ENCODE measurements at regions not wholly inside any gene's neighbourhood (a gene's known extent, or its start where the extent isn't known, plus 50 kb on each side); places are given as distances from the start of the nearest gene placed in this dataset.

GRCh38 chr9:102206432-102206831, 468.0 kb upstream of the GRIN3A start:
- no peak overlapping the region for H3K27ac ChIP-seq (ENCODE audit: insufficient read depth, low read length)
- TF ChIP-seq EZH2 (IDR thresholded peaks at IDR 0.05; ENCODE audit: low read length, missing control alignments) = no peak
- H3K36me3 ChIP-seq (ENCODE audit: control insufficient read depth, insufficient read depth, low read length) = no peaks in the 10 kb centered on the region
- H3K27me3 ChIP-seq (ENCODE audit: control insufficient read depth, insufficient read depth, low read length) = no peaks in the 10 kb centered on the region
- H4K20me1 ChIP-seq (ENCODE audit: control insufficient read depth, extremely low read depth, insufficient read depth, low read length) = no peaks in the 10 kb centered on the region
- H3K9me3 ChIP-seq (ENCODE audit: control insufficient read depth, insufficient read depth, low read depth, low read length) = no peaks in the 10 kb centered on the region
- H2AFZ ChIP-seq (ENCODE audit: low read length) = no peak overlapping the region
- H3K4me1 ChIP-seq (ENCODE audit: control insufficient read depth, extremely low read depth, insufficient read depth, low read length) = no peaks in the 10 kb centered on the region
- no peak overlapping the region for H3K9ac ChIP-seq (ENCODE audit: insufficient read depth, low read length)
- H3K4me3 ChIP-seq (replicated peaks in 1 of 4; ENCODE audit: control extremely low read depth in 1 of 4, insufficient read depth in 1 of 4, low read depth in 3 of 4, low read length in 4 of 4) = no peak overlapping the region
- no peaks in the 10 kb centered on the region for H3K79me2 ChIP-seq (ENCODE audit: control insufficient read depth, insufficient read depth, low read length)
- no peak overlapping the region for H3K4me2 ChIP-seq (ENCODE audit: extremely low read depth, insufficient read depth, low read length)
- DNase-seq (ENCODE audit: low read depth in 2 of 2) = no peak

GRCh38 chr9:102205251-102205650, 466.8 kb upstream of the GRIN3A start:
- Histone ChIP-seq H3K4me1 (ENCODE audit: control insufficient read depth, extremely low read depth, insufficient read depth, low read length) (no peaks in the 10 kb centered on the region), H3K9me3 (ENCODE audit: control insufficient read depth, insufficient read depth, low read depth, low read length) (no peaks in the 10 kb centered on the region), H3K4me2 (ENCODE audit: extremely low read depth, insufficient read depth, low read length) (no peak overlapping the region), H3K36me3 (ENCODE audit: control insufficient read depth, insufficient read depth, low read length) (no peaks in the 10 kb centered on the region), H3K4me3 (replicated peaks in 1 of 4; ENCODE audit: control extremely low read depth in 1 of 4, insufficient read depth in 1 of 4, low read depth in 3 of 4, low read length in 4 of 4) (no peak overlapping the region), H3K9ac (ENCODE audit: insufficient read depth, low read length) (no peak overlapping the region), H2AFZ (ENCODE audit: low read length) (no peak overlapping the region), H4K20me1 (ENCODE audit: control insufficient read depth, extremely low read depth, insufficient read depth, low read length) (no peaks in the 10 kb centered on the region), H3K79me2 (ENCODE audit: control insufficient read depth, insufficient read depth, low read length) (no peaks in the 10 kb centered on the region), H3K27me3 (ENCODE audit: control insufficient read depth, insufficient read depth, low read length) (no peaks in the 10 kb centered on the region), H3K27ac (ENCODE audit: insufficient read depth, low read length) (no peak overlapping the region)
- DNase-seq (ENCODE audit: low read depth in 2 of 2) = no peak
- no peak for TF ChIP-seq EZH2 (IDR thresholded peaks at IDR 0.05; ENCODE audit: low read length, missing control alignments)
- no peak for TF ChIP-seq CTCF (conservative IDR thresholded peaks at IDR 0.05 in 1 of 2, IDR thresholded peaks at IDR 0.05 in 1 of 2; ENCODE audit: low read depth in 1 of 2, low read length in 2 of 2)

- no peak for DNase-seq (ENCODE audit: low read depth in 2 of 2)
- H3K9me3 ChIP-seq (ENCODE audit: control insufficient read depth, insufficient read depth, low read depth, low read length) = no peaks in the 10 kb centered on the region
- H3K79me2 ChIP-seq (ENCODE audit: control insufficient read depth, insufficient read depth, low read length) = no peaks in the 10 kb centered on the region
- no peak overlapping the region for H3K4me3 ChIP-seq (replicated peaks in 1 of 4; ENCODE audit: control extremely low read depth in 1 of 4, insufficient read depth in 1 of 4, low read depth in 3 of 4, low read length in 4 of 4)
- no peaks in the 10 kb centered on the region for H3K4me1 ChIP-seq (ENCODE audit: control insufficient read depth, extremely low read depth, insufficient read depth, low read length)
- no peak for TF ChIP-seq CTCF (conservative IDR thresholded peaks at IDR 0.05 in 1 of 2, IDR thresholded peaks at IDR 0.05 in 1 of 2; ENCODE audit: low read depth in 1 of 2, low read length in 2 of 2)
- TF ChIP-seq EZH2 (IDR thresholded peaks at IDR 0.05; ENCODE audit: low read length, missing control alignments) = no peak
- H3K27ac ChIP-seq (ENCODE audit: insufficient read depth, low read length) = no peak overlapping the region
- H3K4me2 ChIP-seq (ENCODE audit: extremely low read depth, insufficient read depth, low read length) = no peak overlapping the region
- no peaks in the 10 kb centered on the region for H3K36me3 ChIP-seq (ENCODE audit: control insufficient read depth, insufficient read depth, low read length)
- H4K20me1 ChIP-seq (ENCODE audit: control insufficient read depth, extremely low read depth, insufficient read depth, low read length) = no peaks in the 10 kb centered on the region
- H2AFZ ChIP-seq (ENCODE audit: low read length) = no peak overlapping the region
- no peak overlapping the region for H3K9ac ChIP-seq (ENCODE audit: insufficient read depth, low read length)
- no peaks in the 10 kb centered on the region for H3K27me3 ChIP-seq (ENCODE audit: control insufficient read depth, insufficient read depth, low read length)
Measured at GRCh38 chr9:102202126-102202525, 463.7 kb upstream of the GRIN3A start.

Measured in fibroblast of lung (primary cell).